HUES48 (cell line): ENCODE measurements at regions not wholly inside any gene's neighbourhood (a gene's known extent, or its start where the extent isn't known, plus 50 kb on each side); places are given as distances from the start of the nearest gene placed in this dataset.
"Not testable (repeated sequence)": the region's sequence is repeated elsewhere in the genome, so short reads cannot be mapped to it uniquely, and the experiment has no call there.

Experiments used
- H3K27ac ChIP-seq: one replicate; pipeline ENCODE4 v1.7.0; 2013; ENCODE audit warnings: low read depth, low read length, inconsistent platforms
- H3K27me3 ChIP-seq: 2 replicates; pipeline ENCODE4 v1.6.1; 2013; ENCODE audit warnings: mild to moderate bottlenecking, low read length; ENCODE audit not compliant: control insufficient read depth, insufficient read depth
- H3K36me3 ChIP-seq: 2 replicates; pipeline ENCODE4 v1.6.1; 2013; ENCODE audit warnings: low read length; ENCODE audit not compliant: control insufficient read depth, insufficient read depth
- H3K4me1 ChIP-seq: 2 replicates; pipeline ENCODE4 v1.6.1; 2013; ENCODE audit warnings: mild to moderate bottlenecking, low read length; ENCODE audit not compliant: control insufficient read depth, insufficient read depth
- H3K4me3 ChIP-seq: 2 replicates; pipeline ENCODE4 v1.5.1; 2013; ENCODE audit warnings: mild to moderate bottlenecking, low read depth, low read length
- H3K9ac ChIP-seq: 2 replicates; pipeline ENCODE4 v1.6.1; 2013; ENCODE audit warnings: mild to moderate bottlenecking, low read depth, low read length, moderate library complexity
- H3K9me3 ChIP-seq: 2 replicates; pipeline ENCODE4 v1.6.1; 2013; ENCODE audit warnings: low read length; ENCODE audit not compliant: control insufficient read depth, insufficient read depth

- H3K27ac ChIP-seq, result no peak overlapping the region
- H3K4me3 ChIP-seq, result no peak overlapping the region
- no peaks in the 10 kb centered on the region for H3K27me3 ChIP-seq
- H3K9me3 ChIP-seq, result peaks cover 11% of the 10 kb centered on the region; the same call in 1 of the 2 replicates
- H3K4me1 ChIP-seq, result no peaks in the 10 kb centered on the region
- H3K9ac ChIP-seq, result no peak overlapping the region
- H3K36me3 ChIP-seq, result no peaks in the 10 kb centered on the region
These were observed 329.3 kb downstream of the INSIG2 start for GRCh38 chr2:118417406-118418120.

- H3K4me1 ChIP-seq, H3K4me3 ChIP-seq, H3K27ac ChIP-seq, H3K27me3 ChIP-seq, H3K9me3 ChIP-seq, H3K36me3 ChIP-seq, H3K9ac ChIP-seq: not testable (repeated sequence)
These were observed 326.9 kb downstream of the INSIG2 start for GRCh38 chr2:118415186-118415585.

GRCh38 chr2:118403658-118404451 lies 315.6 kb downstream of the INSIG2 start:
- 0 out of 2 replicates have a peak, but pooled peaks cover 3% of the 10 kb centered on the region for H3K9me3 ChIP-seq
- no peaks in the 10 kb centered on the region for H3K27me3 ChIP-seq
- no peak overlapping the region for H3K27ac ChIP-seq
- no peaks in the 10 kb centered on the region for H3K4me1 ChIP-seq
- no peak overlapping the region for H3K4me3 ChIP-seq
- no peak overlapping the region for H3K9ac ChIP-seq
- H3K36me3 ChIP-seq, result no peaks in the 10 kb centered on the region

- H3K4me3 ChIP-seq, result no peak overlapping the region
- H3K9ac ChIP-seq, result no peak overlapping the region
- no peak overlapping the region for H3K27ac ChIP-seq
- no peaks in the 10 kb centered on the region for H3K4me1 ChIP-seq
- H3K9me3 ChIP-seq, result 0 out of 2 replicates have a peak, but pooled peaks cover 3% of the 10 kb centered on the region
- H3K27me3 ChIP-seq, result no peaks in the 10 kb centered on the region
- H3K36me3 ChIP-seq, result no peaks in the 10 kb centered on the region
These were observed 300.5 kb downstream of the INSIG2 start for GRCh38 chr2:118388771-118389170.

- H3K4me3 ChIP-seq, result no peak overlapping the region
- H3K9ac ChIP-seq, result no peak overlapping the region
- no peaks in the 10 kb centered on the region for H3K36me3 ChIP-seq
- no peak overlapping the region for H3K27ac ChIP-seq
- H3K9me3 ChIP-seq, result 0 out of 2 replicates have a peak, but pooled peaks cover 3% of the 10 kb centered on the region
- no peaks in the 10 kb centered on the region for H3K27me3 ChIP-seq
- no peaks in the 10 kb centered on the region for H3K4me1 ChIP-seq
These were observed 299.2 kb downstream of the INSIG2 start for GRCh38 chr2:118387509-118387908.

GRCh38 chr2:118386641-118387302 lies 298.5 kb downstream of the INSIG2 start:
- H3K27me3 ChIP-seq, result no peaks in the 10 kb centered on the region
- H3K4me3 ChIP-seq, result no peak overlapping the region
- H3K36me3 ChIP-seq, result no peaks in the 10 kb centered on the region
- H3K27ac ChIP-seq, result no peak overlapping the region
- no peak overlapping the region for H3K9ac ChIP-seq
- 0 out of 2 replicates have a peak, but pooled peaks cover 3% of the 10 kb centered on the region for H3K9me3 ChIP-seq
- no peaks in the 10 kb centered on the region for H3K4me1 ChIP-seq

- Histone ChIP-seq H3K27ac (no peak overlapping the region), H3K27me3 (no peaks in the 10 kb centered on the region), H3K9ac (no peak overlapping the region), H3K36me3 (no peaks in the 10 kb centered on the region), H3K4me3 (no peak overlapping the region), H3K4me1 (no peaks in the 10 kb centered on the region), H3K9me3 (no peaks in the 10 kb centered on the region)
These were observed 292.8 kb downstream of the INSIG2 start for GRCh38 chr2:118380915-118381653.

GRCh38 chr2:118375907-118376485 lies 287.7 kb downstream of the INSIG2 start:
- Histone ChIP-seq H3K36me3 (no peaks in the 10 kb centered on the region), H3K9ac (no peak overlapping the region), H3K9me3 (no peaks in the 10 kb centered on the region), H3K4me3 (no peak overlapping the region), H3K4me1 (peaks cover 37% of the 10 kb centered on the region), H3K27me3 (peaks cover 2% of the 10 kb centered on the region; the same call in 1 of the 2 replicates), H3K27ac (no peak overlapping the region)

GRCh38 chr2:118374974-118375755 lies 286.9 kb downstream of the INSIG2 start:
- H3K9ac ChIP-seq, result no peak overlapping the region
- H3K27me3 ChIP-seq, result peaks cover 2% of the 10 kb centered on the region; the same call in 1 of the 2 replicates
- peaks cover 39% of the 10 kb centered on the region for H3K4me1 ChIP-seq
- H3K4me3 ChIP-seq, result no peak overlapping the region
- H3K36me3 ChIP-seq, result no peaks in the 10 kb centered on the region
- H3K27ac ChIP-seq, result no peak overlapping the region
- no peaks in the 10 kb centered on the region for H3K9me3 ChIP-seq
